ENCODE measurements at regions not wholly inside any gene's neighbourhood (a gene's known extent, or its start where the extent isn't known, plus 50 kb on each side); places are given as distances from the start of the nearest gene placed in this dataset.

DNA sequence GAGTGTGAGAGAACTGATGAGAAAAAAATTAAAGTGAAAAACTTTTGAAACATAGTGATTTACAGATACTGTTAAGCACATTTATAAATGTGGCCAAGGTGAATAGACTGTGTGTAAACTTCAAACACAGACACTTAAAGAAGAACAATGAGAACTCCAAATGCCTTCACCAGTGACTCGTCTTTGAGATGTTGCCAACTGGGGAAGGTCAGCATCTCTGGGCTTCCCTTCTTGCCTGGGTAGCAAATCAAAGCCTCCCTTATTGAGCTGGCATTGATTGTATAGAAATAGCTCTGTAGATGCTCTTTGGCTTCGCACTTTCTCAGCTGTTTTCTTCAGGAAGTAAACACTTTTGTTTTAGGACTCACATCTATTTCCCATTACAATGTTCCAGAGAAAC lies 177.3 kb upstream of the SGCG start:
- TF ChIP-seq, protein P1, sequence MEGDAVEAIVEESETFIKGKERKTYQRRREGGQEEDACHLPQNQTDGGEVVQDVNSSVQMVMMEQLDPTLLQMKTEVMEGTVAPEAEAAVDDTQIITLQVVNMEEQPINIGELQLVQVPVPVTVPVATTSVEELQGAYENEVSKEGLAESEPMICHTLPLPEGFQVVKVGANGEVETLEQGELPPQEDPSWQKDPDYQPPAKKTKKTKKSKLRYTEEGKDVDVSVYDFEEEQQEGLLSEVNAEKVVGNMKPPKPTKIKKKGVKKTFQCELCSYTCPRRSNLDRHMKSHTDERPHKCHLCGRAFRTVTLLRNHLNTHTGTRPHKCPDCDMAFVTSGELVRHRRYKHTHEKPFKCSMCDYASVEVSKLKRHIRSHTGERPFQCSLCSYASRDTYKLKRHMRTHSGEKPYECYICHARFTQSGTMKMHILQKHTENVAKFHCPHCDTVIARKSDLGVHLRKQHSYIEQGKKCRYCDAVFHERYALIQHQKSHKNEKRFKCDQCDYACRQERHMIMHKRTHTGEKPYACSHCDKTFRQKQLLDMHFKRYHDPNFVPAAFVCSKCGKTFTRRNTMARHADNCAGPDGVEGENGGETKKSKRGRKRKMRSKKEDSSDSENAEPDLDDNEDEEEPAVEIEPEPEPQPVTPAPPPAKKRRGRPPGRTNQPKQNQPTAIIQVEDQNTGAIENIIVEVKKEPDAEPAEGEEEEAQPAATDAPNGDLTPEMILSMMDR (conservative IDR thresholded peaks at IDR 0.05; ENCODE audit: low read depth, low read length), result no peak
- no peak for TF ChIP-seq EZH2 (IDR thresholded peaks at IDR 0.05; ENCODE audit: low read length, unreplicated experiment)
- TF ChIP-seq EZH2phosphoT487 (IDR thresholded peaks at IDR 0.05; ENCODE audit: borderline replicate concordance, low read length), result no peak
